K562 (cell line): ENCODE measurements at regions not wholly inside any gene's neighbourhood (a gene's known extent, or its start where the extent isn't known, plus 50 kb on each side); places are given as distances from the start of the nearest gene placed in this dataset.

Experiments used
- ATAC-seq: fragments of 200-7000 bp; cut with Tn5 transposase; 3 replicates; pipeline ENCODE4 v1.9.1; 2020; ENCODE audit warnings: moderate library complexity
- BruUV-seq: library from RNA; stranded (reverse); fragments of 400-500 nt; replicated peaks from 2 replicates; lab custom pipeline; 2021; lab: Mats Ljungman, UMichigan
- CTCF ChIA-PET: fragments of 300-600 bp; formaldehyde crosslinking; extraction: SDS; loops from one replicate; lab custom pipeline; 2021; ENCODE audit warnings: low intra/inter-chr PET ratio; lab: Yijun Ruan, JAX
- POLR2A ChIA-PET: fragments of 300-600, 350-650 bp; sonication (Branson Sonifier 250); formaldehyde crosslinking; extraction: SDS; loops from one replicate; lab custom pipeline; 2021; ENCODE audit warnings: antibody characterized with exemption, inconsistent platforms; lab: Yijun Ruan, JAX
- DNase-seq, 4 experiments: peaks; one replicate each; pipeline versions ENCODE4 v3.0.0 to v3.0.0-alpha.2; 2011 to 2018; ENCODE audit warnings: low spot score in 3 of 4, mixed read lengths in 3 of 4; ENCODE audit errors: extremely low read depth in 1 of 4
- FAIRE-seq: peaks from 2 replicates; lab custom pipeline; 2011; peaks lifted over from hg19 to GRCh38; lab: Jason Lieb, UNC
- H2AFZ ChIP-seq: 2 replicates; pipeline ENCODE4 v1.6.0; 2011; ENCODE audit warnings: low read depth, low read length, control low read depth, inconsistent platforms
- H3K27ac ChIP-seq: fragments of 200-600 bp; 3 replicates; pipeline ENCODE4 v1.8.0; 2011; ENCODE audit warnings: low read depth, mild to moderate bottlenecking, control low read depth, inconsistent platforms, low read length, moderate library complexity, mixed read lengths; ENCODE audit errors: extremely low read depth
- H3K27me3 ChIP-seq, 2 experiments: fragments of 300-600 bp in 1 of 2; 2 replicates in 1 of 2; 3 replicates in 1 of 2; pipeline versions ENCODE4 v1.6.0 to v1.8.0; 2011; ENCODE audit warnings: inconsistent platforms in 2 of 2, low read length in 2 of 2, mild to moderate bottlenecking in 1 of 2, mixed read lengths in 1 of 2, moderate library complexity in 1 of 2; ENCODE audit not compliant: control insufficient read depth in 2 of 2, insufficient read depth in 2 of 2
- H3K36me3 ChIP-seq: fragments of 300-600 bp; 3 replicates; pipeline ENCODE4 v1.8.0; 2011; ENCODE audit warnings: mild to moderate bottlenecking, low read length, inconsistent platforms; ENCODE audit not compliant: control insufficient read depth, insufficient read depth
- H3K4me1 ChIP-seq, 2 experiments: fragments of 200-600 bp in 1 of 2; replicated peaks in 1 of 2; 2 replicates in 1 of 2; 3 replicates in 1 of 2; pipeline versions ENCODE4 v1.5.1 to v1.8.0; 2011; ENCODE audit warnings: inconsistent platforms in 2 of 2, low read length in 2 of 2, mild to moderate bottlenecking in 1 of 2, mixed read lengths in 1 of 2, moderate library complexity in 1 of 2; ENCODE audit not compliant: control insufficient read depth in 2 of 2, insufficient read depth in 2 of 2
- H3K4me2 ChIP-seq: 2 replicates; pipeline ENCODE4 v1.6.1; 2011; ENCODE audit warnings: low read length, control low read depth, inconsistent platforms, mixed read lengths; ENCODE audit not compliant: insufficient read depth
- H3K4me3 ChIP-seq: fragments of 200-600 bp; sonication (generic), shearing (Covaris generic); 2 replicates; pipeline ENCODE4 v1.5.1; 2016; ENCODE audit warnings: control low read depth, inconsistent platforms
- H3K79me2 ChIP-seq: fragments of 200-600 bp; 3 replicates; pipeline ENCODE4 v1.8.0; 2011; ENCODE audit warnings: low read length, inconsistent platforms; ENCODE audit not compliant: control insufficient read depth, insufficient read depth
- H3K9ac ChIP-seq, 2 experiments: 2 replicates each; pipeline versions ENCODE4 v1.6.0 to v1.6.1; 2011; ENCODE audit warnings: low read depth in 2 of 2, low read length in 2 of 2, control low read depth in 1 of 2, inconsistent platforms in 1 of 2, mild to moderate bottlenecking in 1 of 2, mixed read lengths in 1 of 2; ENCODE audit not compliant: insufficient read depth in 1 of 2
- H3K9me1 ChIP-seq: one replicate; pipeline ENCODE4 v1.6.0; 2011; ENCODE audit warnings: inconsistent platforms, mild to moderate bottlenecking, low read length, moderate library complexity; ENCODE audit not compliant: control insufficient read depth, insufficient read depth
- H3K9me3 ChIP-seq: replicated peaks from 2 replicates; pipeline ENCODE4 v1.5.1; 2011; ENCODE audit warnings: low read depth, low read length, inconsistent platforms; ENCODE audit not compliant: control insufficient read depth, insufficient read depth
- H4K20me1 ChIP-seq: replicated peaks from 2 replicates; pipeline ENCODE4 v1.6.1; 2011; ENCODE audit warnings: low read length, inconsistent platforms, mixed read lengths; ENCODE audit not compliant: control insufficient read depth, insufficient read depth
- CBFA2T3 ChIP-seq: fragments of 450-650 bp; IDR thresholded peaks from 2 replicates; pipeline ENCODE4 v1.6.1; 2017
- EGR1 ChIP-seq: fragments of 450-650 bp; conservative IDR thresholded peaks from 2 replicates; pipeline ENCODE4 v1.6.1; 2017; ENCODE audit warnings: mild to moderate bottlenecking
- NFRKB ChIP-seq: fragments of 450-650 bp; IDR thresholded peaks from 2 replicates; pipeline ENCODE4 v1.6.1; 2016; ENCODE audit warnings: low read depth
- SAFB ChIP-seq: fragments of 200-400 bp; formaldehyde crosslinking; IDR thresholded peaks from 2 replicates; pipeline ENCODE4 v1.6.1; 2017; ENCODE audit warnings: low read depth, low read length, borderline replicate concordance
- WGBS: fragments of 100-300 bp; shearing (Covaris generic); methylation state at CpG from one replicate; pipeline ENCODE4 v1.1.6; 2016; ENCODE audit warnings: low coverage, mixed read lengths; ENCODE audit not compliant: insufficient coverage; ENCODE audit errors: missing lambda C conversion rate; 5-methylcytosine and 5-hydroxymethylcytosine counted together
- in situ Hi-C: fragments of 300-500 bp; cut with MboI; formaldehyde crosslinking; loops from 4 replicates; pipeline ENCODE4 v1.15.0; 2018; ENCODE audit warnings: inconsistent platforms, mixed read lengths
- intact Hi-C: fragments of 100-400 bp; cut with micrococcal nuclease; formaldehyde crosslinking; loops from 2 replicates; pipeline ENCODE4 v1.14.2; 2022
- TF ChIP-seq, protein P1 (sequence below): fragments of 450-650 bp; IDR thresholded peaks from 2 replicates; pipeline ENCODE4 v1.6.1; 2017; ENCODE audit warnings: antibody characterized with exemption
- TF ChIP-seq, protein P2 (sequence below), 2 experiments: fragments of 450-650 bp; IDR thresholded peaks; 2 replicates each; pipeline ENCODE4 v1.6.1; 2018; ENCODE audit warnings: mild to moderate bottlenecking in 2 of 2, low read depth in 1 of 2; ENCODE audit not compliant: partially characterized antibody in 2 of 2

DNA sequence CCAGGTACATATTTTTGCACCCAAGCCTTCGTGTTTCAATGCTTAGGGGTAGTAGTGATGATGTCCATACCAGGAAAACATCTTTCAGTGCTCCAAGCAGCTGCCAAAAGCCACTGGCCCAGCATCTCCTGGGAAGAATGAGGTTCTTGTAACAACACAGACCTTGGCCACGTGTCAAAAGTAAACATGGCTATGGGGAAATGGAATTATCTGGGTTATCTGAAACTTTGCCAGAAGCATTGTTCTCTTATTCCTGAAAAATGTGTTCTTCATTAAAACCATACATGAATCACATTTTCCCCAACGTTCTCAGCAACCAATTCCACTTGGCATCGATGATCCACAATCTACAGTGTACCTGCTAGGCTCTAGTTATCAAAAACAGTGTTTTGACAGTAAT is 524.2 kb upstream of the EEF2KMT start:
- H3K4me3 ChIP-seq, result no peak overlapping the region
- CTCF ChIA-PET, result no interaction called here
- in situ Hi-C loops, result loop anchor here (25.0 kb wide), 1 partner anchor 385 kb away; no protein-coding TSS in a partner anchor
- WGBS, result 0% methylated on average over 4 of the region's 4 CpGs
- no peak for FAIRE-seq
- no peaks in the 10 kb centered on the region for H3K4me1 ChIP-seq
- TF ChIP-seq SAFB (no peak), EGR1 (no peak), CBFA2T3 (no peak), NFRKB (no peak)
- TF ChIP-seq, protein P1, sequence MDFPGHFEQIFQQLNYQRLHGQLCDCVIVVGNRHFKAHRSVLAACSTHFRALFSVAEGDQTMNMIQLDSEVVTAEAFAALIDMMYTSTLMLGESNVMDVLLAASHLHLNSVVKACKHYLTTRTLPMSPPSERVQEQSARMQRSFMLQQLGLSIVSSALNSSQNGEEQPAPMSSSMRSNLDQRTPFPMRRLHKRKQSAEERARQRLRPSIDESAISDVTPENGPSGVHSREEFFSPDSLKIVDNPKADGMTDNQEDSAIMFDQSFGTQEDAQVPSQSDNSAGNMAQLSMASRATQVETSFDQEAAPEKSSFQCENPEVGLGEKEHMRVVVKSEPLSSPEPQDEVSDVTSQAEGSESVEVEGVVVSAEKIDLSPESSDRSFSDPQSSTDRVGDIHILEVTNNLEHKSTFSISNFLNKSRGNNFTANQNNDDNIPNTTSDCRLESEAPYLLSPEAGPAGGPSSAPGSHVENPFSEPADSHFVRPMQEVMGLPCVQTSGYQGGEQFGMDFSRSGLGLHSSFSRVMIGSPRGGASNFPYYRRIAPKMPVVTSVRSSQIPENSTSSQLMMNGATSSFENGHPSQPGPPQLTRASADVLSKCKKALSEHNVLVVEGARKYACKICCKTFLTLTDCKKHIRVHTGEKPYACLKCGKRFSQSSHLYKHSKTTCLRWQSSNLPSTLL, result no peak
- TF ChIP-seq, protein P2, sequence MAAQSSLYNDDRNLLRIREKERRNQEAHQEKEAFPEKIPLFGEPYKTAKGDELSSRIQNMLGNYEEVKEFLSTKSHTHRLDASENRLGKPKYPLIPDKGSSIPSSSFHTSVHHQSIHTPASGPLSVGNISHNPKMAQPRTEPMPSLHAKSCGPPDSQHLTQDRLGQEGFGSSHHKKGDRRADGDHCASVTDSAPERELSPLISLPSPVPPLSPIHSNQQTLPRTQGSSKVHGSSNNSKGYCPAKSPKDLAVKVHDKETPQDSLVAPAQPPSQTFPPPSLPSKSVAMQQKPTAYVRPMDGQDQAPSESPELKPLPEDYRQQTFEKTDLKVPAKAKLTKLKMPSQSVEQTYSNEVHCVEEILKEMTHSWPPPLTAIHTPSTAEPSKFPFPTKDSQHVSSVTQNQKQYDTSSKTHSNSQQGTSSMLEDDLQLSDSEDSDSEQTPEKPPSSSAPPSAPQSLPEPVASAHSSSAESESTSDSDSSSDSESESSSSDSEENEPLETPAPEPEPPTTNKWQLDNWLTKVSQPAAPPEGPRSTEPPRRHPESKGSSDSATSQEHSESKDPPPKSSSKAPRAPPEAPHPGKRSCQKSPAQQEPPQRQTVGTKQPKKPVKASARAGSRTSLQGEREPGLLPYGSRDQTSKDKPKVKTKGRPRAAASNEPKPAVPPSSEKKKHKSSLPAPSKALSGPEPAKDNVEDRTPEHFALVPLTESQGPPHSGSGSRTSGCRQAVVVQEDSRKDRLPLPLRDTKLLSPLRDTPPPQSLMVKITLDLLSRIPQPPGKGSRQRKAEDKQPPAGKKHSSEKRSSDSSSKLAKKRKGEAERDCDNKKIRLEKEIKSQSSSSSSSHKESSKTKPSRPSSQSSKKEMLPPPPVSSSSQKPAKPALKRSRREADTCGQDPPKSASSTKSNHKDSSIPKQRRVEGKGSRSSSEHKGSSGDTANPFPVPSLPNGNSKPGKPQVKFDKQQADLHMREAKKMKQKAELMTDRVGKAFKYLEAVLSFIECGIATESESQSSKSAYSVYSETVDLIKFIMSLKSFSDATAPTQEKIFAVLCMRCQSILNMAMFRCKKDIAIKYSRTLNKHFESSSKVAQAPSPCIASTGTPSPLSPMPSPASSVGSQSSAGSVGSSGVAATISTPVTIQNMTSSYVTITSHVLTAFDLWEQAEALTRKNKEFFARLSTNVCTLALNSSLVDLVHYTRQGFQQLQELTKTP (IDR thresholded peaks at IDR 0.05; ENCODE audit: low read depth in 1 of 2, partially characterized antibody in 2 of 2), result no peak
- H3K9me1 ChIP-seq, result no peaks in the 10 kb centered on the region
- intact Hi-C loops, result no loop called here
- H3K27me3 ChIP-seq, result peaks cover 0 to 23% of the 10 kb centered on the region in 2 experiments; a peak in 4 of 5 replicates
- no TSS peak for BruUV-seq
- POLR2A ChIA-PET, result no interaction called here
- no peak for ATAC-seq
- no peaks in the 10 kb centered on the region for H3K9me3 ChIP-seq
- no peak overlapping the region for H2AFZ ChIP-seq
- H3K79me2 ChIP-seq, result no peaks in the 10 kb centered on the region
- no peaks in the 10 kb centered on the region for H4K20me1 ChIP-seq
- H3K27ac ChIP-seq, result no peak overlapping the region
- H3K36me3 ChIP-seq, result no peaks in the 10 kb centered on the region
- H3K4me2 ChIP-seq, result no peak overlapping the region
- DNase-seq, result no peak
- H3K9ac ChIP-seq, result no peak overlapping the region
